ENCODE measurements at regions not wholly inside any gene's neighbourhood (a gene's known extent, or its start where the extent isn't known, plus 50 kb on each side); places are given as distances from the start of the nearest gene placed in this dataset.

DNA sequence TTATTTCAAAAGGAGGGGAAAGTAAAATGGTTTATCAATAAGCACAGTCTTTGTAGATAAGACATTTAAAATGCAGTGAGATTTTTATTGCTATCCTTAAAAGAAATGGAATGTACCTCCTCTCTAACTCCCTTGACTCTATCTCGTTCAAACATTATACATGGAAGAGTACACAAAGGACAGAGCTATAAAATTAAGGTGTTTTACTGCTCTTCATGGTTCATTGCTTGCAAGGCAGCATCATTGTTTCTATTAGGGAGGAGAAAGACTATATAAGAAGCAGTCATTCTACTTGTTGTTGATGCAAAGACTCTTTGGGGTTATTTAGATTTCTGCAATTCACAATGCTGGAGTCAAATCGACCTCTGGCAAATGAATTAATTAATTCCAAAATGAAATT, 380.2 kb upstream of the NDST3 start:
- TF ChIP-seq, protein P1, sequence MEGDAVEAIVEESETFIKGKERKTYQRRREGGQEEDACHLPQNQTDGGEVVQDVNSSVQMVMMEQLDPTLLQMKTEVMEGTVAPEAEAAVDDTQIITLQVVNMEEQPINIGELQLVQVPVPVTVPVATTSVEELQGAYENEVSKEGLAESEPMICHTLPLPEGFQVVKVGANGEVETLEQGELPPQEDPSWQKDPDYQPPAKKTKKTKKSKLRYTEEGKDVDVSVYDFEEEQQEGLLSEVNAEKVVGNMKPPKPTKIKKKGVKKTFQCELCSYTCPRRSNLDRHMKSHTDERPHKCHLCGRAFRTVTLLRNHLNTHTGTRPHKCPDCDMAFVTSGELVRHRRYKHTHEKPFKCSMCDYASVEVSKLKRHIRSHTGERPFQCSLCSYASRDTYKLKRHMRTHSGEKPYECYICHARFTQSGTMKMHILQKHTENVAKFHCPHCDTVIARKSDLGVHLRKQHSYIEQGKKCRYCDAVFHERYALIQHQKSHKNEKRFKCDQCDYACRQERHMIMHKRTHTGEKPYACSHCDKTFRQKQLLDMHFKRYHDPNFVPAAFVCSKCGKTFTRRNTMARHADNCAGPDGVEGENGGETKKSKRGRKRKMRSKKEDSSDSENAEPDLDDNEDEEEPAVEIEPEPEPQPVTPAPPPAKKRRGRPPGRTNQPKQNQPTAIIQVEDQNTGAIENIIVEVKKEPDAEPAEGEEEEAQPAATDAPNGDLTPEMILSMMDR (IDR thresholded peaks at IDR 0.05; ENCODE audit: insufficient read depth, low read length) = no peak
- TF ChIP-seq POLR2AphosphoS5 (IDR thresholded peaks at IDR 0.05; ENCODE audit: low read depth) (no peak), REST (IDR thresholded peaks at IDR 0.05; ENCODE audit: insufficient replicate concordance, low read depth) (no peak), SPI1 (IDR thresholded peaks at IDR 0.05; ENCODE audit: borderline replicate concordance, low read depth) (no peak), GABPA (IDR thresholded peaks at IDR 0.05; ENCODE audit: low read depth) (no peak)
